DND-41 (cell line): ENCODE measurements at regions not wholly inside any gene's neighbourhood (a gene's known extent, or its start where the extent isn't known, plus 50 kb on each side); places are given as distances from the start of the nearest gene placed in this dataset.

Experiments
- CTCF ChIP-seq: IDR thresholded peaks from 2 replicates; pipeline ENCODE4 v1.5.1; 2012; ENCODE audit warnings: borderline replicate concordance, low read length, moderate library complexity, mild to moderate bottlenecking; ENCODE audit not compliant: poor library complexity, severe bottlenecking; ENCODE audit errors: extremely low read depth
- EZH2 ChIP-seq: IDR thresholded peaks from 3 replicates; pipeline ENCODE4 v1.6.1; 2012; ENCODE audit warnings: borderline replicate concordance, low read depth, mild to moderate bottlenecking, moderate library complexity, low read length, inconsistent platforms; ENCODE audit not compliant: severe bottlenecking

- TF ChIP-seq CTCF, result no peak
- TF ChIP-seq EZH2, result no peak
These were observed 90.6 kb upstream of the TSC22D2 start for GRCh38 chr3:150317469-150317868.
